ENCODE measurements at regions not wholly inside any gene's neighbourhood (a gene's known extent, or its start where the extent isn't known, plus 50 kb on each side); places are given as distances from the start of the nearest gene placed in this dataset.

DNA sequence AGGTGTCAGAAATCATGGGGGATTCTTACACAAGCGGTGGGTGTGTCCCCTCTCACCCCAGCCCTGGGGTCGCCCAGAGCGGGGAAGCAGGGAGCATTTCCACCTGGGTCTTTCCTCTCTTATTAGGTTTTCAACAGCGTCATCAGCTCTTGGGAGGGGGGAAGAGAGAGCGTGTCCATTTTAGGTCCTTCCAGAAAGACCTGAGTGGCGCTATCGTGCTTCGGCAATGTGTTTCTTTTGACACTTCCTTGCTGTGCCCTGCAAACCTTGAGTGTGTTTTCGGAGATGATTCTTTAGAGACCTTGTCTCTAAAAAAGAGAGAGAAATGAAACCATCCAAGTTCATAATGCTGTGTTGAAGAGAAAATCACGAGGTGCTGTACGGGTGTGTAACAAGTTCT lies 86.9 kb upstream of the PITRM1 start:
- TF ChIP-seq, protein P1, sequence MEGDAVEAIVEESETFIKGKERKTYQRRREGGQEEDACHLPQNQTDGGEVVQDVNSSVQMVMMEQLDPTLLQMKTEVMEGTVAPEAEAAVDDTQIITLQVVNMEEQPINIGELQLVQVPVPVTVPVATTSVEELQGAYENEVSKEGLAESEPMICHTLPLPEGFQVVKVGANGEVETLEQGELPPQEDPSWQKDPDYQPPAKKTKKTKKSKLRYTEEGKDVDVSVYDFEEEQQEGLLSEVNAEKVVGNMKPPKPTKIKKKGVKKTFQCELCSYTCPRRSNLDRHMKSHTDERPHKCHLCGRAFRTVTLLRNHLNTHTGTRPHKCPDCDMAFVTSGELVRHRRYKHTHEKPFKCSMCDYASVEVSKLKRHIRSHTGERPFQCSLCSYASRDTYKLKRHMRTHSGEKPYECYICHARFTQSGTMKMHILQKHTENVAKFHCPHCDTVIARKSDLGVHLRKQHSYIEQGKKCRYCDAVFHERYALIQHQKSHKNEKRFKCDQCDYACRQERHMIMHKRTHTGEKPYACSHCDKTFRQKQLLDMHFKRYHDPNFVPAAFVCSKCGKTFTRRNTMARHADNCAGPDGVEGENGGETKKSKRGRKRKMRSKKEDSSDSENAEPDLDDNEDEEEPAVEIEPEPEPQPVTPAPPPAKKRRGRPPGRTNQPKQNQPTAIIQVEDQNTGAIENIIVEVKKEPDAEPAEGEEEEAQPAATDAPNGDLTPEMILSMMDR (IDR thresholded peaks at IDR 0.05; ENCODE audit: low read length), result no peak
- TF ChIP-seq EZH2 (IDR thresholded peaks at IDR 0.05; ENCODE audit: borderline replicate concordance, low read length), result no peak
